Parathyroid adenoma (tissue), 2 donors: ENCODE measurements at regions not wholly inside any gene's neighbourhood (a gene's known extent, or its start where the extent isn't known, plus 50 kb on each side); places are given as distances from the start of the nearest gene placed in this dataset.

Source experiments
- H2AFZ ChIP-seq: fragments of 300-600 bp; sonication (generic); one replicate; pipeline ENCODE4 v1.7.0; 2017; ENCODE audit warnings: antibody characterized with exemption, mild to moderate bottlenecking
- H3K27ac ChIP-seq: fragments of 300-600 bp; sonication (generic); one replicate; pipeline ENCODE4 v1.7.0; 2017
- H3K27me3 ChIP-seq: fragments of 300-600 bp; sonication (generic); one replicate; pipeline ENCODE4 v1.7.0; 2017; ENCODE audit warnings: low read length; ENCODE audit not compliant: control insufficient read depth, insufficient read depth
- H3K36me3 ChIP-seq: fragments of 300-600 bp; sonication (generic); one replicate; pipeline ENCODE4 v1.7.0; 2017; ENCODE audit warnings: low read length; ENCODE audit not compliant: control insufficient read depth, insufficient read depth
- H3K4me1 ChIP-seq: fragments of 300-600 bp; sonication (generic); one replicate; pipeline ENCODE4 v1.7.0; 2017; ENCODE audit warnings: control low read depth
- H3K4me2 ChIP-seq: fragments of 300-600 bp; sonication (generic); one replicate; pipeline ENCODE4 v1.7.0; 2017; ENCODE audit warnings: low read length
- H3K4me3 ChIP-seq: fragments of 300-600 bp; sonication (generic); one replicate; pipeline ENCODE4 v1.7.0; 2017; ENCODE audit warnings: low read depth, low read length
- H3K79me2 ChIP-seq: fragments of 300-600 bp; sonication (generic); one replicate; pipeline ENCODE4 v1.7.0; 2017; ENCODE audit warnings: control low read depth
- H3K9ac ChIP-seq: fragments of 300-600 bp; sonication (generic); one replicate; pipeline ENCODE4 v1.7.0; 2017; ENCODE audit warnings: mild to moderate bottlenecking
- H3K9me3 ChIP-seq: fragments of 300-600 bp; sonication (generic); one replicate; pipeline ENCODE4 v1.7.0; 2017; ENCODE audit warnings: low read length; ENCODE audit not compliant: control insufficient read depth
- CTCF ChIP-seq: fragments of 300-600 bp; sonication (generic); IDR thresholded peaks from one replicate; pipeline ENCODE4 v1.7.0; 2017; ENCODE audit warnings: antibody characterized with exemption, mild to moderate bottlenecking
- donor health status: primary hyperparathyroidism.

- Histone ChIP-seq H3K4me3 (no peak overlapping the region), H3K27ac (no peak overlapping the region), H2AFZ (no peak overlapping the region), H3K36me3 (no peaks in the 10 kb centered on the region), H3K4me1 (no peaks in the 10 kb centered on the region), H3K4me2 (no peak overlapping the region), H3K9me3 (no peaks in the 10 kb centered on the region), H3K27me3 (no peaks in the 10 kb centered on the region), H3K79me2 (no peaks in the 10 kb centered on the region), H3K9ac (no peak overlapping the region)
- TF ChIP-seq CTCF, result no peak
These were observed 313.4 kb downstream of the BUD13 start for GRCh38 chr11:116459185-116460045.

GRCh38 chr11:116458546-116458945 is 314.2 kb downstream of the BUD13 start:
- no peak overlapping the region for H3K4me3 ChIP-seq
- no peak overlapping the region for H3K4me2 ChIP-seq
- no peaks in the 10 kb centered on the region for H3K27me3 ChIP-seq
- no peaks in the 10 kb centered on the region for H3K36me3 ChIP-seq
- no peak for TF ChIP-seq CTCF
- no peak overlapping the region for H3K9ac ChIP-seq
- no peak overlapping the region for H2AFZ ChIP-seq
- no peaks in the 10 kb centered on the region for H3K4me1 ChIP-seq
- H3K27ac ChIP-seq, result no peak overlapping the region
- H3K79me2 ChIP-seq, result no peaks in the 10 kb centered on the region
- no peaks in the 10 kb centered on the region for H3K9me3 ChIP-seq

GRCh38 chr11:116457336-116458007 is 315.3 kb downstream of the BUD13 start:
- no peaks in the 10 kb centered on the region for H3K27me3 ChIP-seq
- H3K27ac ChIP-seq, result no peak overlapping the region
- no peak overlapping the region for H3K9ac ChIP-seq
- H3K9me3 ChIP-seq, result no peaks in the 10 kb centered on the region
- no peak overlapping the region for H3K4me2 ChIP-seq
- no peak overlapping the region for H2AFZ ChIP-seq
- no peaks in the 10 kb centered on the region for H3K36me3 ChIP-seq
- no peaks in the 10 kb centered on the region for H3K4me1 ChIP-seq
- no peak for TF ChIP-seq CTCF
- no peak overlapping the region for H3K4me3 ChIP-seq
- no peaks in the 10 kb centered on the region for H3K79me2 ChIP-seq

- Histone ChIP-seq H3K9ac (no peak overlapping the region), H3K27me3 (no peaks in the 10 kb centered on the region)
These were observed 317.8 kb downstream of the BUD13 start for GRCh38 chr11:116454951-116455350.

More at GRCh38 chr11:116454951-116455350, 317.8 kb downstream of the BUD13 start:
- H3K4me3 ChIP-seq, result no peak overlapping the region
- H3K4me2 ChIP-seq, result no peak overlapping the region
- no peaks in the 10 kb centered on the region for H3K79me2 ChIP-seq
- H3K9me3 ChIP-seq, result no peaks in the 10 kb centered on the region
- no peak overlapping the region for H3K27ac ChIP-seq
- H3K4me1 ChIP-seq, result no peaks in the 10 kb centered on the region
- TF ChIP-seq CTCF, result no peak
- no peak overlapping the region for H2AFZ ChIP-seq
- H3K36me3 ChIP-seq, result no peaks in the 10 kb centered on the region
